Retina (tissue), 1 donor: ENCODE measurements at regions not wholly inside any gene's neighbourhood (a gene's known extent, or its start where the extent isn't known, plus 50 kb on each side); places are given as distances from the start of the nearest gene placed in this dataset.
"Not testable (repeated sequence)": the region's sequence is repeated elsewhere in the genome, so short reads cannot be mapped to it uniquely, and the experiment has no call there.

Experiments
- DNase-seq: peaks from one replicate; pipeline ENCODE4 v3.0.0-alpha.2; 2016

DNA sequence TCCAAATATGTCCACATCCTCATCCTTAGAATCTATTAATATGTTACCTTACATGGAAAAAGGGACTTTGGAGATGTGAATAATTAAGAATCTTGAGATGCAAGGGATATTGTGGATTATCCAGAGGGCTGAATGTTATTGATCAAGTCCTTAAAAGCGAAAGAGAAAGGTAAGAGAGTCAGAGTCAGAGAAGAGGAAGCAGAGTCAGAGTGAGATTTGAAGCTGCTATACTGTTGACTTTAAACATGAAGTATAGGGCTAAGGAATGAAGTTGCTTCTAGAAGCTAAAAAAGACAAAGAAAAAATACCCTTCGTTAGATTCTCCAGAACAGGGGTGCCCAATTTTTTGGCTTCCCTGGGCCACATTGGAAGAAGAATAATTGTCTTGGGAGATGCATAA, 627.2 kb upstream of the SLITRK6 start:
- no peak for DNase-seq

DNA sequence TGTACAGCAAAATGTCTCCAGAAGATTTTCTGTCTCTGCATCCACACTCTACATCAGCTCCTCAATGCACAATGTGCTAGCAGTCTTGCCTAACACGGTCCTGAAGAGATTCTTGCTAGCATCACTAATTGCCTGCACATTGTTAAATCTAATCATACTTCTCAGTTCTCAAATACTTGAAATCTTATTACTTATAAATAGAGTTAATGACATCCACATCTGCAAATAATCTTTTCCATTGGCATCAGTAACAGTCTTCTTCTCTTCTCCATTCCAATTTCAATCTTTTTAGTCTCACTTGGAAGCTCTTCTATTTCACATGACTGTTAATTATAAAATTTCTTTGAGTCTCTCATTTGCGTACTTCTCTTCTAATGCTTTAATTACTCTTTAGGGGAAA, 630.5 kb upstream of the SLITRK6 start:
- DNase-seq: no peak

GRCh38 chr13:86438034-86438433, 638.8 kb upstream of the SLITRK6 start:
- no peak for DNase-seq

DNA sequence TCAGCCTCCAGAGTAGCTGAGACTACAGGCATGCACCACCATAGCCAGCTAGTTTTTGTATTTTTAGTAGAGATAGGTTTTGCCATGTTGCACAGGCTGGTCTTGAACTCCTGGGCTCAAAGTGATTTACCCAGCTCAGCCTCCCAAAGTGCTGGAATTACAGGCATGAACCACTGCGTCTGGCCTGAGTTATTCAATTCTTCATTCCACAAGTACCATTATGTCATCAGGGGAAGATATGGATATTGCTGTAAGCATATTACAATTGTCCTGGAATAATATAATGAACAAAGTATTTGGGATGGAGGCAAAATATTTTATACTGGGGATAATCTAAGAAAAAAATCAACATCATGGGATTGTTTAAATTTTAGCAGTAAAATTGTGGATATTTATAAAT, 646.0 kb upstream of the SLITRK6 start:
- no peak for DNase-seq

DNA sequence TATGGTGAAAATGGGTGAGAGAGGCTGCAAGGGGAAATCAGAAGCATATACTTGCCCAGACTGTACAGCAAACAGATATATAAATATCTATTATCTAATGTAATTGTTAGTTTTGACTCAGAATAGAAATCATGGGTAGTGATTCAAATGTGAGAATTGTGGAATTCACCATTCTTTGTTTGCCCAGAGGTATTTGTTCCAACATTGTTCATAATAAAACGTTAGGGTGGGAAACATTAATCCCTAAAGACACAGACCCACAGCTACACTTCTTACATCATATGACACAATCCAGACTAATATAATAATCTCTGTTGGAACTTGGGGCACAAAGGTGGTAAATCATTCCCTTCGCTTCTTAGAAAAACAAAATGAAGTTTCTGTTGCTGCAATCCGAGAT, 646.5 kb upstream of the SLITRK6 start:
- DNase-seq: no peak

DNA sequence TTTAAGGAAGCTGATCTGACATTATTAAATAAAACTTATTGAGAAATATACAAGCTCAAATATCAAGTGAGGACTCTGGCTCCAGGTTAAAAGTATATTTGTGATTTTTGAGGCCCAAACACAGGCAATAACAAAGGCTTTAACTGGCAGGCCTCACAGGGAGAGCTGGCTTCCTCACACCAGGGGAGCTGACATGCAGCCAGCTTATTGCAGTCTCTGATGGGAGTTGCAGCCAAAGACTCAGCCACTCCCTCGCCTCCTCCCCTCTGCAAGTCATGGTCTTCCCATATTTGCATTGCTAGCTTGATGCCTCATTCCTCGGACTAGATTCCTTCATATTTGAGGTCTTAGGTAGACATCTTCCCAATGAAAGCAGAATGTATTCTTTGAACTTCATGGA, 647.1 kb upstream of the SLITRK6 start:
- no peak for DNase-seq

DNA sequence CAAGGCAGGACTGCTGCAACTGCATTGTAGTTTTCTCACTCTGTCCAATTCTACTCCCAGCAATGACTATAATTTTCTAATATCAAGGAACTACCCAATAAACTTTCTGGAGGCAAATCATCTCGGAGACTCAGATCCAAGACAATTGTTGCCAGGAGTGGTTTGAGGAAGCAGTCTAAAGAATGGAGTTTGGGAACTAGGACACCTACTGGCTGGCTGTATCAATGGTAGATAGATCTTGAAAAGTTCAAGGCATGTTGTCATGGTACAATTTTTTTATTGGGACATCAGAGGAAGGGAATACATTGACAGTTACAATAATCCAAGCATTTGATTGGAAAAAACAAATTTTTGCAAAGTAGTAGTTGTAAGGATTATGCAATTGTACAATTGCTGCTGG, 648.3 kb upstream of the SLITRK6 start:
- DNase-seq: no peak

- no peak for DNase-seq
These were observed 662.8 kb upstream of the SLITRK6 start for GRCh38 chr13:86462011-86462410.

DNA sequence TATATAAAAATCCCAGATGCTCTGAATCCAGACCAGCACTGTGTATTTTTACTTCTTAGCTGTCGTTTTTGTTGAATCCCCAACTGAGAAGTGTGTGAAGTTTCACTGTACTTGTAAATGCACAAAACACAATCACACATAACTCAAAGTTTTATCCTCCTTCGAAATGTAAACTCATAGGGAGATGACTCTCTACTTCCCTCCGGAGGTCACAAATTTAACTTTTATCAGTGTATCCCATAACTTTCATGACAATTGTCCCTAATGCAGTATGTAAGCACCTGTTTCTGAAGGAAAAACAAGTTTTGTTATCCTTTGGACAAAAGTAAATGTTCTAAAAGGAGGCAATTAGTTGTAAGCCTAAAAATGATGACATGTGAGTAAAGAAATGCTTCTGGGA, 665.0 kb upstream of the SLITRK6 start:
- no peak for DNase-seq

DNA sequence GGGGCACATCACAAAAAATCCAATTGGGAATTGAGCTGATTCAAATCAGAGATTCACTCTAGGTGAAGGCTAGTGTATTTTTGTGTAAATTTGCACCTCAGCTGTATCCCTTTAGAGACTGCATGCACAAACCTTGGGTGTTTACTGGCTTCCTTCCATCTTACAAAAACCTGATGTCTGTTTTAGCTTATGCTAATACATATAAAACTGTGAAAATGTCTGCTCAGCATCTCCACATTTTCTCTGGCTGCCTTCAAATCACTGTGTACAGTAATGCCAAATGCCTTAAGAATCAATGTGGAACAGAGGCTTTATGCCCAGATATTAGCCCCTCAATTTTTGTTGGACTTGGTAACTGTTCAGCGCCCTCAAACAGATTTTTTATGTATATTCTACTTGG, 675.8 kb upstream of the SLITRK6 start:
- no peak for DNase-seq

DNA sequence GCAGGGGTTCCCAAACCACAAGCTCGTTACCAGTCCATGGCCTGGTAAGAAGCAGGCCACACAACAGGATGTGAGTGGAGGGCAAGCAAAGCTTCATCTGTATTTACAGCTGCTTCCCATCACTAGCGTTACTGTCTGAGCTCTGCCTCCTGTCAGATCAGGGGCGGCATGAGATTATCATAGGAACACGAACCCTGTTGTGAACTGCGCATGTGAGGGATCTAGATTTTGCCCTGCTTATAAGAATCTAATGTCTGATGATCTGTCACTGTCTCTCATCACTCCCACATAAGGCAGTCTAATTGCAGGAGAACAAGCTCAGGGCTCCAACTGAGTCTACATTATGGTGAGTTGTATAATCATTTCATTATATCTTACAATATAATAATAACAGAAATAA, 677.4 kb upstream of the SLITRK6 start:
- DNase-seq: no peak

DNA sequence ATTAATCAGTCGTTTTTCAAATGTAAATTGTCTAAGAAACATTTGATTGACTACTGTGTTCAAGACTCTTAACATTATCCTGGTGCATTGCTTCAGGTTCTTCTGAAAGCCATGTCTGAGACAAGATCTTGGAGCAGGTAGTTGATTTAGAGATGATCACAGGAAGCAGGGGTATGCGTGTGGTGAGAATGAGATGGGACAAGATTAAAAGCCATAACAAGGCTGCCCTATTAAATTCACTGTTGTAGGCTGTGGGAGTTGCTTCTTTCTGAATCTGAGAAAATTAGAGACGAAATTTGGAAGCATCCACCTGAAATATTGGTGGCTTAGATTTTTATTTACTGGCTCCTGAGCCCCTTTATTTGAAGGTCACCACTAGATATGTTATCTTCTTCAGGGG, 687.4 kb upstream of the SLITRK6 start:
- DNase-seq: no peak

DNA sequence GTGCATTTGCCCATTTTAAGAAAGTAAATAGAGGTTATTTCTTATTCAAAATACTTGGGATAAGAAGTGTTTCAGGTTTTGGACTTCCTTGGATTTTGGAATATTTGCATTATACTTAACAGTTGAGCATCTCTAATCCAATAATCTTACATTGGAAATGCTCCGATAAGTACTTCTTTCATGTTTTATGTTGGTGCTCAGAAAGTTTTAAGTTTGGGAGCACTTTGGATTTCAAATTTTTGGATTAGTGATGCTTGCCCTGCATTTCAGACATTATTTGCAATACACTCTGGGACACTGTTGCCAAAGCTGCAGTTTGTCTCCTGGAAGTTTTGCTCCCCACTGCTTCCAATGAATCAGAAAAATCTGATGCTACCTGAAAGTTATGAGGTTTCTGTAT, 691.9 kb upstream of the SLITRK6 start:
- DNase-seq: no peak

DNA sequence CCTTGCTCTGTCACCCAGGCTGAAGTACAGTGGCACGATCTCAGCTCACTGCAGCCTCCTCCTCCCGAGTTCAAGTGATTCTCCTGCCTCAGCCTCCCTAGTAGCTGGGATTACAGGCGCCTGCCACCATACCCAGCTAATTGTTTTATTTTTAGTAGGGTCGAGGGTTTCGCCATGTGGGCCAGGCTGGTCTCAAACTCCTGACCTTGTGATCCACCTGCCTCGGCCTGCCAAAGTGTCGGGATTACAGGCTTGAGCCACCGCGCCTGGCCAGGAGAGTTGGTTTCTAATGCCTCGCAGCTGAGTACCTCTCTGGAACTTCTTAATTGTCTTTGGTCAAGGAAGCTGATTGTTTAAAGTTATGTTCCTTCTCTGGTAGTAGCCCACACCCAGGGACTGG, 702.7 kb upstream of the SLITRK6 start:
- not testable (repeated sequence) for DNase-seq

- DNase-seq: no peak
These were observed 711.6 kb upstream of the SLITRK6 start for GRCh38 chr13:86510792-86511191.

- peak; percentile 59 for DNase-seq
These were observed 742.2 kb upstream of the SLITRK6 start for GRCh38 chr13:86541461-86541860.

DNA sequence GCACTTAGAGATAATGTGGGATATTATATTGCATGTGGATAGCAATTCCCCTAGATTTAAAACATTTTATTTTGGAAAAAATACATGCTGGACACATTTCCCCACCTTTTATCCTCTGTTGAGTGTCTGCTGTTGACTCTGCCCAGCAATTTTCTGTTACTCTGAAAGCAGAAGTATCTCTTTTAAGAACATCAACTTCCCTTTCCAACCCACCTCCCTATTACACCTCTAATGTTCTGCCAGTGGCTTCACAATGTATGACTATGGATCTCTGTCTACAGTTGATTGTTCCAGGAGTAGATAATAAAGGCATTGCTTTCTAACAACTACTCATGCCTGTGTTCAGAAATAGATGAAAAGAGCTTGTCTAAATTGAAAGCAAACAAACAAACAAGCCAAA, 754.8 kb upstream of the SLITRK6 start:
- no peak for DNase-seq

GRCh38 chr13:86559901-86560300, 760.7 kb upstream of the SLITRK6 start:
- DNase-seq: no peak

DNA sequence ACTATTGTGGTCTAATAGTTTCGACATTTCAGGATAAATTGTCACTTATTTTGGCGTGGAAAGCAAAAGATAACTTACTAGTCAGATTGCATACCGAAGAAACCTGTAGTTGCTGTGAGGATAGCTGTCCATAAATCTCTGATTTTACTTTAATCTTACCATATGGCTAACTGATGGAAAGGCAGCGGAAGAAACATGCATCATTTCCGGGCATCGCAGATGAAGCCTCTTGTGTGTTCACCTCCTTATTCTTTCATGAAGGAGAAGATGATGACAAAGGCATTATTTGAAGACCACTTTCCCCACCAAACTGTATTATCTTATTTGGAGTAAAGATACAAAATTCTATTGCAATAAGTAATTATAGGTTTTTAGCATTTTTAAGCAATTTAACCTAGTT, 763.6 kb upstream of the SLITRK6 start:
- DNase-seq: no peak

- no peak for DNase-seq
These were observed 764.1 kb upstream of the SLITRK6 start for GRCh38 chr13:86563308-86563707.

- DNase-seq: no peak
These were observed 767.9 kb upstream of the SLITRK6 start for GRCh38 chr13:86567119-86567518.

DNA sequence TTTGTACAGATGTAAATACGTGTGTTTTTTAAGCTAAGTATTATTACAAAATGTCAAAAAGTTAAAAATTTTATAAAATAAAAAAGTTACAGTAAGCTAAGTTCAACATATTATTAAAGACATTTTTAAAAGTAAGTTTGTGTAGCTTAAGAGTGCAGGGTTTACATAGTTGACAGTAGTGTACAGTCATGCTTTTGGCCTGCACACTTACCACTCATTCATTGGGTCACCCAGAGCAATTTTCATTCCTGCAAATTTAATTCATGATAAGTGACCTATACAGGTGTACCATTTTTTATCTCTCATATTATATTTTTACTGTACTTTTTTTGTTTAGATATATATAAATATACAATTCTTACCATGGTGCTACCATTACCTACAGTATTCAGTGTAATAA, 769.9 kb upstream of the SLITRK6 start:
- DNase-seq: no peak

GRCh38 chr13:86569974-86570373, 770.8 kb upstream of the SLITRK6 start:
- DNase-seq: no peak

DNA sequence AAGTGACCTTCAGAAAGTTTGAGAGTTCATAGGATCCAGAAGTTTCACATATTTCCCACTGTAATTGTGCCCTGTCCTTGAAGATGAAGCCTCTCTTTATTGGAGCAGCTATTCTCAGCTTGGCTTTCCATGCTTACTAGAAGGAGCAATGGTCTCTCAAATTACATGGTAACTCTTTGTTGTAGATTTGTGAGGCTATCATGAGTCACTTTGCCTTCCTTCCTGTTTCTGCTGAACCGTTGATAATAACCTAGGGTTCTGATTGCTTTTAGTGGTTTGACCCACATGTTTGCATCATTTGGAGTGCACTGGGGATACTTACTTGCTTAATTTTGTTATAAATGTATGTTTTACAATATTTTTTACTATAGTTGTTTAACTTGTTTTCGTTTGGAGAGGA, 772.9 kb upstream of the SLITRK6 start:
- DNase-seq: no peak

- DNase-seq: no peak
These were observed 780.4 kb upstream of the SLITRK6 start for GRCh38 chr13:86579662-86580061.

DNA sequence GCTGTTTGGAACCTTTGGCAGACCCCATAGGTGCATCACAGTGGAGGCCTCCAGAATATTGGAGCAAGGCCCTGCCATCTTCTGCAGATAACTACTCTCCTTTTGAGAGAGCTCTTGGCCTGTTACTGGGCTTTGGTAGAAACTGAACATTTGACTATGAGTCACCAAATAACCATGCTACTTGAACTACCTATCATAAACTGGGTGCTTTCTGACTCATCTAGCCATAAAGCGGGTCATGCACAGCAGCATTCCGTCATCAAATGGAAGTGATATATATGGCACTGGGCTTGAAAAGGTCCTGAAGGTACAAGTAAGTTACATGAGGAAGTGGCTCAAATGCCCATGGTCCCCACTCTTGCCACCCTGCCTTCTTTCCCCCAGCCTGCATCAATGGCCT, 782.5 kb upstream of the SLITRK6 start:
- DNase-seq: no peak
